RCC 7860 (cell line): ENCODE measurements at regions not wholly inside any gene's neighbourhood (a gene's known extent, or its start where the extent isn't known, plus 50 kb on each side); places are given as distances from the start of the nearest gene placed in this dataset.
"Not testable (repeated sequence)": the region's sequence is repeated elsewhere in the genome, so short reads cannot be mapped to it uniquely, and the experiment has no call there.

Experiments
- DNase-seq: peaks from one replicate; pipeline ENCODE4 v3.0.0-alpha.2; 2015; ENCODE audit warnings: low spot score
- FAIRE-seq: peaks from 2 replicates; lab custom pipeline; 2012; peaks lifted over from hg19 to GRCh38; lab: Jason Lieb, UNC

DNA sequence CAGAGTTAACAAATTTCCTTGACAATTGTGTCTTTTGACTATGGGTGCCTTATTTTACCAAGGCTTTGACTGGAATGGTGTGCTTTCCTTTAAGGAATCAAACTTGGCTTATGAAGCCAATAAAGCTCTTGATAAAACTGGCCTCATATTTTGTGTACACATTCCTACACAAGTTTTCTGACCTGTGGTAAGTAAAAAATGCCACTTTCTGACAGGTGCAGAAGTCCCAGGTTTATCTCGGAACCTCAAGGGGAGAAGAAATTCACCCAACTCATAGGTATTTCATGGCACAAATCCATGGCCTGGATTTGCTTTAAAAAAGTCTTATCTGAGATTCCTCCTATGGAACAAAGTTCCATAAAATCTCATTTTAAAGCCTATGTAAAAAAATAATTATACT, 880.6 kb upstream of the LRATD1 start:
- DNase-seq (no peak), FAIRE-seq (no peak)

DNA sequence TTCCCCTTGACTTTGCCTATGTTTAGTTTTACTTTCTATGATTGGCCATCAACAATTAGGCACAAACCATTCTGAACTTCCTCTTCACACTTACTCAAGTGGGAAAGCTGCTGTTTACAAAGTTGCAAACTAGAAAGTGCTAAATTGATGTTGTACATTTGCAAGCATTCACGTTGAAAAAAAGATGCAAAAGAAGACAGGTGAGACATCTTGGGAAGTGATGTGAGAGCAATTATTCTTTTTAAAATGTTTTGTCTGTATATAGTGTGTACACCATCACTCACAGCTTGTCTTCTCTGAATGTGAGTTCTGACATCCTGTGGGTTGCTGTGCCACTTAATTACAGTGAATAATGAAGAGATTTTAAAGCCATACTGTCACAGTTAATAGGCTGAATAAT, 874.1 kb upstream of the LRATD1 start:
- no peak for DNase-seq
- FAIRE-seq: no peak

GRCh38 chr2:13768274-13768673, 864.2 kb upstream of the LRATD1 start:
- no peak for FAIRE-seq
- DNase-seq: no peak

GRCh38 chr2:13770279-13770678, 862.2 kb upstream of the LRATD1 start:
- DNase-seq: no peak
- FAIRE-seq: no peak

GRCh38 chr2:13779996-13780395, 852.5 kb upstream of the LRATD1 start:
- FAIRE-seq (no peak), DNase-seq (no peak)

DNA sequence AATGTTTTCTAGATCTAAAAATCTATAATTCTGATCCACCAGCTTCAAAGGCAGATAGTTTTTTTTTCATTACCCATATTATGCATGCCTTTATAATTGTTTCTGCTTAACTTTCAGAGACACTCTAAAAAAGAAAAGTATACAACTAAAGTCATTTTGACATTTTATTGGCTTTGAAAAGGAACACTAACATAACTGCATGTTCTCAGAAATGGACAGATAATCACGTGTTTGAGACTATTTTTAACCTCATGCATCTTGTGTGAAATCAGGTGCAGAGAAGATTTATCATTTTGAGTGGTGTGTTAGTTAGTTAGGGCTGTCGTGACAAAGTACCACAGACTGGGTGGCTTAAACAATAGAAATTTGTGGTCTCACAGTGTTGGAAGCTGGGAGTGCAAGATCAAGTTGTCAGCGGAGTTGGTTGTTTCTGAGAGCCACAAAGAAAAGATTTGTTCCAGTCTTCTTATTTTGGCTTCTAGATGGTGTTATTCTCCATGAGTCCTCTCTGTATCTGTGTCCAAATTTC, 841.4 kb upstream of the LRATD1 start:
- no peak for FAIRE-seq

GRCh38 chr2:13806539-13806938, 826.0 kb upstream of the LRATD1 start:
- FAIRE-seq (no peak), DNase-seq (no peak)

More for the DNA sequence above, 841.4 kb upstream of the LRATD1 start:
- DNase-seq: no peak

- DNase-seq: peak; percentile 13
- no peak for FAIRE-seq
These were observed 819.3 kb upstream of the LRATD1 start for GRCh38 chr2:13813236-13813635.

DNA sequence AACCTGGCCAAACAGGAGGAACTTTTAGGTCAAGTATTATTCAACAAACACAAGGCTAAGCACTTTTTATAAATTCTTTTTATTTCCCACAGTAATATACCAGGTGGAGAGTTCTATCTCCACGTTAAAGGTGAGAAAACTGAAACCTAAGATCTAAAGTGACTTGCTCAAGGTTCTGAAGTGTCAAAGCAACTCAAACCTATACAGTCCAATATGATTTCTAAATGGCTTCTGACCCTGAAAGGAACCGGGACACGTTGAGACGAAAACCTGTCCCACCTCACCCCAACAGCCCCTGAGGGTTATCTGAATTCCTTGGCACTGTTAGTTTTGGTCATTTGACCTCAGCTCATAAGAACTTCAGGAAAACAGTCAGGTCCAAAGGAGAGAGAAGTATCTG, 814.5 kb upstream of the LRATD1 start:
- FAIRE-seq (no peak), DNase-seq (no peak)

- no peak for FAIRE-seq
- no peak for DNase-seq
These were observed 812.6 kb upstream of the LRATD1 start for GRCh38 chr2:13819896-13820295.

DNA sequence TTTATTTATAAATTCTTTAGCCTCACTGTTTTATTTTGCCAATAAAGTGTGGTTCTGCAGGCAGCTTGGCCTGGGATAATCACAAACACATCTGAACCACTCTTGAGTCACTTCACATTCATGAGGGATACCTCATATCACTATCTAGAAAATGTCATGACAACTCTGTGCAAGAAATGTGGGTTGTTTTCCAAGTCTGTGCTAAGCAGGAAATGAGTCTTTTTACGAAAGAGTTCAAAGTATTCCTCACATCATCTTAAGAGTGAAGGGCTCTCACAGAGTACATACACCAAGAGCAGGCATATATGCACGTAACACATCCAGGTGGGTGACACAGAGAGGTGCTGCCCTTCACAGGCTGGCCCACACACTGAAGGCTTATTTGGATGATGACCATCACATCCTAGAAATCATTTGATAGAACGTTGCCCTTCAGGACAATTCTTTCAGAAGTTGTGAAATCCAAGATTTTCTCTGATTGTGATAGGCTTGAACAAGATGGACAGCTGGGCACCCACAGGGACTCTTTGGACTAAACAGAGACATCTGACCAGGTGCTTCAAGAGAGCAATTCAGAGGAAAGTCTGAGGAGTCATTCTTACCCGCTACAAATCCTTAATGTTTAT, 811.1 kb upstream of the LRATD1 start:
- no peak for FAIRE-seq
- DNase-seq: peak; percentile 13

DNA sequence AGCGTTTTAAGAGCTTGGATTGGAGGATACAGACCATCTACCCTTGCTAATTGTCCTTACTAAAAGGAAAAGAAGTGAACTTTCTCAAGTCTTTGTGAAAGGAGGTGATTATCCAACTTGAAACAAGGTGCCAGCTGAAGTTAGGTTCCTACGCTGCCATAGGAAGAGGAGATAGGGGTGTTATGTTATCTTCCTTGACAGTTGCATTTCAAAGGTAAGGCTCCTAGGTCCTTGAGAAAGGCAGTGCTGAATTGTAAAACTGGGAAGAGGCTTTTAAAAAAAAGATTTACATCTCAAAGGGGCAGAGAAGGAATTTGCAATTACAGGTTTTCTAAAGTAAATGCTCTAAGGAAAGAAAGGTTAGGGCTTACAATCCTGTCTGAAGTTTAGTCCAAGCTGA, 810.2 kb upstream of the LRATD1 start:
- no peak for DNase-seq
- no peak for FAIRE-seq

GRCh38 chr2:13826314-13826853, 806.1 kb upstream of the LRATD1 start:
- DNase-seq (no peak), FAIRE-seq (no peak)

GRCh38 chr2:13858626-13859025, 773.9 kb upstream of the LRATD1 start:
- DNase-seq (no peak), FAIRE-seq (no peak)

GRCh38 chr2:13868275-13868674, 764.2 kb upstream of the LRATD1 start:
- FAIRE-seq, DNase-seq: not testable (repeated sequence)

- DNase-seq: no peak
- FAIRE-seq: no peak
These were observed 756.0 kb upstream of the LRATD1 start for GRCh38 chr2:13876491-13877037.

DNA sequence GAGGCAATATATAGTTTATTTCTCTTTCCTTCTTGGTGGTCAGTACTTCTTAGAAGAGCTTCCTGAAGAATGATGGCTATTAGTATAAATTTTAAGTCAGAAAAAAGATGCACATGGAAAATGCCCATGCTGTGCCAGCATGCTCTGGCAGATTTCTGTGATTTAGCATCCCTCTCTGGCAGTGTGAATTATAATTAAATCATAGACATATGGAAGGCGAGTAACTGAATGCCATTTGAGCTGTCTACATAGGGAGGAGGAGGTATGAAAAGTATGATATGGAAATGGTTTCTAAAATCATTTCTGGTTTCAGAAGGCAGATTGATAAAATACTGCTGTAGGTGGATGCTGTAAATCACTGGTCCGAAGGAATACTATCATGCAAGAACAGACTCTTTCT, 754.9 kb upstream of the LRATD1 start:
- no peak for FAIRE-seq

GRCh38 chr2:13884291-13884976, 748.1 kb upstream of the LRATD1 start:
- DNase-seq (no peak), FAIRE-seq (no peak)

More for the DNA sequence above, 754.9 kb upstream of the LRATD1 start:
- DNase-seq: no peak

DNA sequence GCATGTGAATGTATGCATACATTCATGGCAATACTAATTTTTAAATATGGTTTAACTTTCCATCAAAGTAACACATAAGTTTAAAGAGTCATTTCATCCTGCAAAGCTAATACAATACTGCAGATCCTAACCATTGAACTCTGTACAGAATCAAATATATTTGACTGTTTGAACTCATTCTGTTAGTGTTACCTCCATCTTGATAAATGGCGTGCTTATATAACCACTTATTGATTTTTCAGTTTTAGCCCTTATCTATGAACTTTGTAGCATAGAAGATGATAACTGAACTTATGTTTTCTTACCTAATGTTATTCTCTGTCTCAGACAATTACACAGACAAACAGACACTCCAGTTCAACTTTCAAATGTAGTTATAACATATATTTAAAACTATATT, 731.0 kb upstream of the LRATD1 start:
- FAIRE-seq (no peak), DNase-seq (no peak)

DNA sequence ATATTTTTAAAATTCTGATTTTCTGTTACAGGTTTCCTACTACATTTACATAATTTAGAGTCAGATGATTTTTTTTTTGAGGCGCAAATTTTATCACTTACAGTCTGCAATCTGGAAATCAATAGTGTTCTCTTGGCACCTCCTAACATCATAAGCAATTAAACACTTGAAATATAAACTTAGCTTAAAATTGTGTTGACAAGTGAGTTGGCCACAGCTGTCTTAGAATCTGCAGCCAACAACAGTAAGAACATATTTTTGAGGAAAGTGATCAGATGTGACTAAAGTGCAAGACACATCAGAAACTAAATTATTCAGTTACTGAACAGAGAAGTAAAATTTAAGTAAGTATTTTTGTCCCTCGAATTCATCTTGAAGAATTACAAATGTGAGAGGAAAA, 726.7 kb upstream of the LRATD1 start:
- no peak for FAIRE-seq
- DNase-seq: no peak

GRCh38 chr2:13916066-13916465, 716.5 kb upstream of the LRATD1 start:
- FAIRE-seq (no peak), DNase-seq (no peak)

- DNase-seq: no peak
- no peak for FAIRE-seq
These were observed 714.6 kb upstream of the LRATD1 start for GRCh38 chr2:13917958-13918357.
